ENCODE measurements at regions not wholly inside any gene's neighbourhood (a gene's known extent, or its start where the extent isn't known, plus 50 kb on each side); places are given as distances from the start of the nearest gene placed in this dataset.

- DNase-seq, result no peak
Observed at GRCh38 chr2:128495996-128496547, 177.4 kb upstream of the HS6ST1 start.

GRCh38 chr2:128496700-128497099, 178.0 kb upstream of the HS6ST1 start:
- DNase-seq, result no peak

- no peak for DNase-seq
Observed at GRCh38 chr2:128497461-128497860, 178.8 kb upstream of the HS6ST1 start.

GRCh38 chr2:128498086-128498485, 179.4 kb upstream of the HS6ST1 start:
- no peak for DNase-seq

GRCh38 chr2:128498589-128498988, 179.9 kb upstream of the HS6ST1 start:
- DNase-seq, result no peak

- DNase-seq, result no peak
Observed at GRCh38 chr2:128499367-128500137, 180.9 kb upstream of the HS6ST1 start.

GRCh38 chr2:128500138-128500800, 181.6 kb upstream of the HS6ST1 start:
- no peak for DNase-seq

GRCh38 chr2:128501006-128501690, 182.5 kb upstream of the HS6ST1 start:
- no peak for DNase-seq

- no peak for DNase-seq
Observed at GRCh38 chr2:128501700-128502099, 183.0 kb upstream of the HS6ST1 start.

- DNase-seq, result no peak
Observed at GRCh38 chr2:128502200-128502599, 183.5 kb upstream of the HS6ST1 start.

- no peak for DNase-seq
Observed at GRCh38 chr2:128502638-128503246, 184.1 kb upstream of the HS6ST1 start.

GRCh38 chr2:128503399-128504245, 185.0 kb upstream of the HS6ST1 start:
- DNase-seq, result peak; percentile 12

GRCh38 chr2:128504246-128505149, 185.8 kb upstream of the HS6ST1 start:
- DNase-seq, result no peak

- no peak for DNase-seq
Observed at GRCh38 chr2:128505150-128505490, 186.5 kb upstream of the HS6ST1 start.

- DNase-seq, result no peak
Observed at GRCh38 chr2:128505575-128506526, 187.2 kb upstream of the HS6ST1 start.

GRCh38 chr2:128506534-128506933, 187.9 kb upstream of the HS6ST1 start:
- no peak for DNase-seq

GRCh38 chr2:128510701-128511397, 192.2 kb upstream of the HS6ST1 start:
- DNase-seq, result no peak

- DNase-seq, result no peak
Observed at GRCh38 chr2:128511731-128512378, 193.2 kb upstream of the HS6ST1 start.
